H1 (cell line): ENCODE measurements at regions not wholly inside any gene's neighbourhood (a gene's known extent, or its start where the extent isn't known, plus 50 kb on each side); places are given as distances from the start of the nearest gene placed in this dataset.

Experiments
- CTCF ChIA-PET: fragments of 300-600 bp; sonication (Branson Sonifier 250); formaldehyde crosslinking; loops from one replicate; lab custom pipeline; 2021; ENCODE audit not compliant: partially characterized antibody; lab: Charles Lee
- POLR2A ChIA-PET: fragments of 300-600 bp; sonication (Branson Sonifier 250); formaldehyde crosslinking; loops from one replicate; lab custom pipeline; 2021; ENCODE audit warnings: inconsistent platforms; ENCODE audit not compliant: partially characterized antibody; lab: Charles Lee
- DNase-seq, 2 experiments: peaks; one replicate each; pipeline versions ENCODE4 v3.0.0 to v3.0.0-alpha.2; 2010 to 2022; ENCODE audit warnings: low spot score in 2 of 2, low read depth in 1 of 2, mixed read lengths in 1 of 2
- FAIRE-seq: peaks from 2 replicates; lab custom pipeline; 2011; peaks lifted over from hg19 to GRCh38; lab: Jason Lieb, UNC
- H2AFZ ChIP-seq: 2 replicates; pipeline ENCODE4 v1.8.1; 2012; ENCODE audit warnings: low read length, inconsistent platforms
- H2AK5ac ChIP-seq: 2 replicates; pipeline ENCODE4 v1.6.1; 2013; ENCODE audit warnings: low read depth, low read length
- H2BK120ac ChIP-seq: replicated peaks from 2 replicates; pipeline ENCODE3; 2013; ENCODE audit warnings: low read depth, low read length, inconsistent platforms
- H2BK12ac ChIP-seq: 2 replicates; pipeline ENCODE4 v1.6.1; 2013; ENCODE audit warnings: low read depth, low read length
- H2BK15ac ChIP-seq: 2 replicates; pipeline ENCODE4 v1.6.1; 2013; ENCODE audit warnings: low read length
- H2BK20ac ChIP-seq: 2 replicates; pipeline ENCODE4 v1.6.1; 2013; ENCODE audit warnings: low read length
- H2BK5ac ChIP-seq: 2 replicates; pipeline ENCODE4 v1.6.1; 2013; ENCODE audit warnings: low read depth, low read length
- H3K14ac ChIP-seq: 2 replicates; pipeline ENCODE4 v1.6.1; 2013; ENCODE audit warnings: inconsistent platforms; ENCODE audit not compliant: insufficient read length
- H3K18ac ChIP-seq: 2 replicates; pipeline ENCODE4 v1.6.1; 2013; ENCODE audit warnings: low read length; ENCODE audit errors: extremely low read depth
- H3K23ac ChIP-seq: 2 replicates; pipeline ENCODE4 v1.6.1; 2013; ENCODE audit warnings: inconsistent platforms; ENCODE audit not compliant: insufficient read length
- H3K23me2 ChIP-seq: 2 replicates; pipeline ENCODE4 v1.6.1; 2013; ENCODE audit warnings: low read depth, low read length
- H3K27ac ChIP-seq: 2 replicates; pipeline ENCODE4 v1.6.1; 2011; ENCODE audit warnings: low read depth, low read length, inconsistent platforms
- H3K27me3 ChIP-seq, 4 experiments: replicated peaks in 1 of 4; 1 replicate in 1 of 4; 2 replicates in 3 of 4; pipeline versions ENCODE4 v1.6.1 to v1.8.1; 2011 to 2013; ENCODE audit warnings: low read length in 3 of 4, mild to moderate bottlenecking in 3 of 4, inconsistent platforms in 2 of 4, mixed read lengths in 2 of 4, moderate library complexity in 1 of 4; ENCODE audit not compliant: control insufficient read depth in 3 of 4, insufficient read depth in 3 of 4; ENCODE audit errors: extremely low read depth in 1 of 4
- H3K36me3 ChIP-seq, 4 experiments: 2 replicates each; pipeline versions ENCODE4 v1.6.1 to v1.8.1; 2011 to 2013; ENCODE audit warnings: mild to moderate bottlenecking in 4 of 4, low read length in 3 of 4, moderate library complexity in 2 of 4, control low read depth in 1 of 4, inconsistent platforms in 1 of 4; ENCODE audit not compliant: insufficient read depth in 4 of 4, control insufficient read depth in 2 of 4
- H3K4ac ChIP-seq: replicated peaks from 2 replicates; pipeline ENCODE3; 2013; ENCODE audit warnings: low read length, low read depth, mixed read lengths, inconsistent platforms; ENCODE audit not compliant: insufficient read length
- H3K4me1 ChIP-seq, 4 experiments: replicated peaks in 1 of 4; 1 replicate in 1 of 4; 2 replicates in 3 of 4; pipeline versions ENCODE4 v1.6.1 to v1.8.1; 2011 to 2013; ENCODE audit warnings: low read length in 3 of 4, inconsistent platforms in 2 of 4, mixed read lengths in 1 of 4; ENCODE audit not compliant: insufficient read depth in 4 of 4, control insufficient read depth in 3 of 4
- H3K4me2 ChIP-seq, 2 experiments: 2 replicates each; pipeline versions ENCODE4 v1.6.1 to v1.8.1; 2011 to 2013; ENCODE audit warnings: low read depth in 2 of 2, low read length in 2 of 2, control low read depth in 1 of 2, inconsistent platforms in 1 of 2, mild to moderate bottlenecking in 1 of 2; ENCODE audit not compliant: insufficient read depth in 1 of 2
- H3K4me3 ChIP-seq, 4 experiments: fragments of 200-600, 300-600 bp in 1 of 4; sonication (generic), shearing (Covaris generic), sonication (Bioruptor Twin) in 1 of 4; 2 replicates each; pipeline versions ENCODE4 v1.5.1 to v1.8.1; 2011 to 2016; ENCODE audit warnings: low read length in 4 of 4, low read depth in 3 of 4, control low read depth in 2 of 4, inconsistent platforms in 2 of 4, mild to moderate bottlenecking in 2 of 4, mixed read lengths in 1 of 4, moderate library complexity in 1 of 4; ENCODE audit not compliant: insufficient read depth in 2 of 4; ENCODE audit errors: extremely low read depth in 1 of 4
- H3K56ac ChIP-seq: replicated peaks from 2 replicates; pipeline ENCODE3; 2013; ENCODE audit warnings: low read depth, mild to moderate bottlenecking, mixed read lengths, low read length, inconsistent platforms; ENCODE audit not compliant: insufficient read length
- H3K79me1 ChIP-seq: 2 replicates; pipeline ENCODE4 v1.6.1; 2013; ENCODE audit warnings: low read depth, low read length, control low read depth
- H3K79me2 ChIP-seq, 2 experiments: 2 replicates each; pipeline versions ENCODE4 v1.6.1 to v1.8.1; 2012 to 2013; ENCODE audit warnings: low read length in 2 of 2, mild to moderate bottlenecking in 2 of 2, inconsistent platforms in 1 of 2; ENCODE audit not compliant: insufficient read depth in 2 of 2, control insufficient read depth in 1 of 2
- H3K9ac ChIP-seq, 4 experiments: replicated peaks in 1 of 4; 1 replicate in 1 of 4; 2 replicates in 3 of 4; pipeline versions ENCODE4 v1.6.1 to v1.8.1; 2011 to 2013; ENCODE audit warnings: low read depth in 3 of 4, low read length in 3 of 4, control low read depth in 2 of 4, mild to moderate bottlenecking in 2 of 4, moderate library complexity in 2 of 4, inconsistent platforms in 1 of 4; ENCODE audit errors: extremely low read depth in 1 of 4
- H3K9me3 ChIP-seq, 2 experiments: 2 replicates each; pipeline versions ENCODE4 v1.6.1 to v1.8.1; 2012 to 2013; ENCODE audit warnings: mild to moderate bottlenecking in 2 of 2, moderate library complexity in 2 of 2, control low read depth in 1 of 2, inconsistent platforms in 1 of 2, low read depth in 1 of 2, low read length in 1 of 2, mixed read lengths in 1 of 2; ENCODE audit not compliant: insufficient read depth in 2 of 2
- H4K20me1 ChIP-seq, 2 experiments: replicated peaks in 1 of 2; 2 replicates each; pipeline versions ENCODE3 to v1.8.1; 2011 to 2013; ENCODE audit warnings: inconsistent platforms in 2 of 2, low read length in 2 of 2, mild to moderate bottlenecking in 1 of 2; ENCODE audit not compliant: insufficient read depth in 2 of 2, control insufficient read depth in 1 of 2
- H4K5ac ChIP-seq: 2 replicates; pipeline ENCODE4 v1.6.1; 2013; ENCODE audit warnings: low read length, low read depth, mixed read lengths, inconsistent platforms; ENCODE audit not compliant: insufficient read length
- H4K8ac ChIP-seq: 2 replicates; pipeline ENCODE4 v1.8.0; 2013; ENCODE audit warnings: mild to moderate bottlenecking, moderate library complexity, low read length, inconsistent platforms; ENCODE audit not compliant: insufficient read depth; ENCODE audit errors: extremely low read depth
- H4K91ac ChIP-seq: replicated peaks from 2 replicates; pipeline ENCODE3; 2013; ENCODE audit warnings: low read length, mixed read lengths, inconsistent platforms; ENCODE audit not compliant: insufficient read length
- BACH1 ChIP-seq: IDR thresholded peaks from 2 replicates; pipeline ENCODE4 v1.6.1; 2012; ENCODE audit warnings: low read length, improper control_type of control experiment
- BRCA1 ChIP-seq: IDR thresholded peaks from 2 replicates; pipeline ENCODE4 v1.6.1; 2012; ENCODE audit warnings: low read depth, low read length, improper control_type of control experiment
- CEBPB ChIP-seq: IDR thresholded peaks from 2 replicates; pipeline ENCODE4 v1.6.1; 2012; ENCODE audit warnings: low read depth, low read length
- CTBP2 ChIP-seq: IDR thresholded peaks from 2 replicates; pipeline ENCODE4 v1.7.0; 2011; ENCODE audit warnings: borderline replicate concordance, mild to moderate bottlenecking, moderate library complexity, mixed read lengths, low read length; ENCODE audit not compliant: insufficient read depth, insufficient read length
- GABPA ChIP-seq: IDR thresholded peaks from 2 replicates; pipeline ENCODE4 v1.6.1; 2011; ENCODE audit warnings: mild to moderate bottlenecking, low read length, moderate library complexity, borderline replicate concordance; ENCODE audit not compliant: insufficient read depth
- JUND ChIP-seq: IDR thresholded peaks from 2 replicates; pipeline ENCODE4 v1.6.1; 2011; ENCODE audit warnings: mild to moderate bottlenecking, improper control_type of control experiment, low read length
- KDM4A ChIP-seq: IDR thresholded peaks from one replicate; pipeline ENCODE4 v1.7.1; 2012; ENCODE audit warnings: low read depth, mild to moderate bottlenecking, moderate library complexity, low read length, inconsistent platforms; ENCODE audit not compliant: severe bottlenecking
- NRF1 ChIP-seq: IDR thresholded peaks from 2 replicates; pipeline ENCODE4 v1.6.1; 2011; ENCODE audit warnings: mild to moderate bottlenecking, low read depth, low read length, improper control_type of control experiment
- RNF2 ChIP-seq: fragments of 200-900, 300-1000 bp; sonication (generic); IDR thresholded peaks from 2 replicates; pipeline ENCODE4 v1.7.1; 2016; ENCODE audit warnings: borderline replicate concordance, low read depth, mild to moderate bottlenecking, antibody characterized with exemption, low read length; ENCODE audit not compliant: poor library complexity, severe bottlenecking; ENCODE audit errors: missing control alignments
- RXRA ChIP-seq: IDR thresholded peaks from 2 replicates; pipeline ENCODE4 v1.6.1; 2011; ENCODE audit warnings: low read depth, mild to moderate bottlenecking, low read length, moderate library complexity; ENCODE audit not compliant: insufficient read depth
- SIRT6 ChIP-seq: IDR thresholded peaks from one replicate; pipeline ENCODE4 v1.7.1; 2012; ENCODE audit warnings: low read length, inconsistent platforms
- SP1 ChIP-seq: IDR thresholded peaks from 2 replicates; pipeline ENCODE4 v1.6.1; 2011; ENCODE audit warnings: low read depth, low read length
- YY1 ChIP-seq: IDR thresholded peaks from 2 replicates; pipeline ENCODE4 v1.6.1; 2011; ENCODE audit warnings: low read depth, mild to moderate bottlenecking, low read length
- WGBS, 2 experiments: shearing (Covaris generic) in 1 of 2; methylation state at CpG; one replicate each; pipeline versions ENCODE4 v1.1.6 to v1.1.7; 2013 to 2015; ENCODE audit warnings: low lambda C conversion rate in 2 of 2, mixed read lengths in 2 of 2, inconsistent platforms in 1 of 2, low coverage in 1 of 2, missing lambda C conversion rate in 1 of 2; ENCODE audit not compliant: insufficient replicate concordance in 2 of 2, insufficient coverage in 1 of 2, insufficient read length in 1 of 2; ENCODE audit errors: extremely low coverage in 1 of 2, missing lambda C conversion rate in 1 of 2; 5-methylcytosine and 5-hydroxymethylcytosine counted together
- TF ChIP-seq, protein P1 (sequence below): IDR thresholded peaks from 2 replicates; pipeline ENCODE4 v1.6.1; 2011; ENCODE audit warnings: low read depth, mild to moderate bottlenecking, low read length; ENCODE audit not compliant: insufficient read depth

- no peaks in the 10 kb centered on the region; a peak in 2 of 7 replicates for H3K4me1 ChIP-seq
- no peaks in the 10 kb centered on the region for H3K36me3 ChIP-seq
- no peak overlapping the region for H3K4me3 ChIP-seq
- no peak overlapping the region for H4K91ac ChIP-seq
- CTCF ChIA-PET, result interaction anchor here (0.6 to 1.4 kb wide), 4 partner anchors 10 to 114 kb away, joined by 4 read pairs; no protein-coding TSS in a partner anchor
- 80% methylated on average over 8 of the region's 8 CpGs; no CpG with 5 or more reads in 1 of the 2 experiments for WGBS, 2 experiments
- H3K23ac ChIP-seq, result no peak overlapping the region
- no peaks in the 10 kb centered on the region for H4K20me1 ChIP-seq
- no peaks in the 10 kb centered on the region for H3K23me2 ChIP-seq
- H3K18ac ChIP-seq, result no peak overlapping the region
- H2BK15ac ChIP-seq, result no peak overlapping the region
- no peaks in the 10 kb centered on the region for H3K79me1 ChIP-seq
- no peaks in the 10 kb centered on the region for H3K27me3 ChIP-seq
- H3K79me2 ChIP-seq, result no peaks in the 10 kb centered on the region
- H3K9ac ChIP-seq, result no peak overlapping the region
- H3K4ac ChIP-seq, result no peak overlapping the region
- 0 out of 2 replicates have a peak overlapping the region, but pooled peaks have one; percentile 26 for H2AFZ ChIP-seq
- no peak overlapping the region for H2BK5ac ChIP-seq
- no peak overlapping the region for H2BK12ac ChIP-seq
- no peak overlapping the region for H2BK120ac ChIP-seq
- no peak overlapping the region for H4K5ac ChIP-seq
- FAIRE-seq, result no peak
- H3K4me2 ChIP-seq, result no peak overlapping the region
- POLR2A ChIA-PET, result no interaction called here
- no peak overlapping the region for H3K27ac ChIP-seq
- H4K8ac ChIP-seq, result no peak overlapping the region
- DNase-seq, result no peak
- H3K9me3 ChIP-seq, result no peaks in the 10 kb centered on the region
- H2BK20ac ChIP-seq, result no peak overlapping the region
- H3K56ac ChIP-seq, result no peak overlapping the region
- no peak overlapping the region for H2AK5ac ChIP-seq
- H3K14ac ChIP-seq, result no peak overlapping the region
- TF ChIP-seq RXRA, result no peak
- TF ChIP-seq YY1, result no peak
- no peak for TF ChIP-seq JUND
- no peak for TF ChIP-seq KDM4A
- TF ChIP-seq BACH1, result no peak
- TF ChIP-seq BRCA1, result no peak
- TF ChIP-seq CEBPB, result no peak
- no peak for TF ChIP-seq SP1
- TF ChIP-seq GABPA, result no peak
- TF ChIP-seq RNF2, result no peak
- no peak for TF ChIP-seq SIRT6
- TF ChIP-seq NRF1, result no peak
- TF ChIP-seq, protein P1, sequence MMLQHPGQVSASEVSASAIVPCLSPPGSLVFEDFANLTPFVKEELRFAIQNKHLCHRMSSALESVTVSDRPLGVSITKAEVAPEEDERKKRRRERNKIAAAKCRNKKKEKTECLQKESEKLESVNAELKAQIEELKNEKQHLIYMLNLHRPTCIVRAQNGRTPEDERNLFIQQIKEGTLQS, result no peak
- no peak for TF ChIP-seq CTBP2
Observed at GRCh38 chr10:113274176-113274829, 278.6 kb upstream of the HABP2 start.
